ENCODE measurements at regions not wholly inside any gene's neighbourhood (a gene's known extent, or its start where the extent isn't known, plus 50 kb on each side); places are given as distances from the start of the nearest gene placed in this dataset.

GRCh38 chr2:37737507-37737906 lies 66.1 kb upstream of the CDC42EP3 start:
- POLR2A ChIA-PET = no interaction called here

More at GRCh38 chr2:37737507-37737906, 66.1 kb upstream of the CDC42EP3 start:
- Histone ChIP-seq H3K27ac (no peak overlapping the region), H3K4me3 (no peak overlapping the region), H3K4me1 (no peaks in the 10 kb centered on the region), H3K4me2 (no peak overlapping the region), H3K9me3 (no peaks in the 10 kb centered on the region)
- DNase-seq (ENCODE audit: low read depth in 1 of 2, low spot score in 1 of 2) = no peak
- no peak for FAIRE-seq
- TF ChIP-seq REST (IDR thresholded peaks at IDR 0.05) (no peak), SMC3 (IDR thresholded peaks at IDR 0.05) (no peak), ESRRA (IDR thresholded peaks at IDR 0.05; ENCODE audit: borderline replicate concordance, low read length) (no peak), USF2 (IDR thresholded peaks at IDR 0.05) (no peak), HDAC2 (IDR thresholded peaks at IDR 0.05) (no peak), ATOH8 (CRISPR knock-in tag; IDR thresholded peaks at IDR 0.05; ENCODE audit: low read depth) (no peak), JUNB (IDR thresholded peaks at IDR 0.05) (no peak), HEYL (CRISPR knock-in tag; IDR thresholded peaks at IDR 0.05) (no peak), SREBF2 (IDR thresholded peaks at IDR 0.05) (no peak), ELK1 (IDR thresholded peaks at IDR 0.05; ENCODE audit: low read depth, low read length) (no peak), TFCP2L1 (CRISPR knock-in tag; IDR thresholded peaks at IDR 0.05) (no peak), MAX (IDR thresholded peaks at IDR 0.05) (no peak), RFX5 (IDR thresholded peaks at IDR 0.05) (no peak), RNF2 (IDR thresholded peaks at IDR 0.05; ENCODE audit: borderline replicate concordance, low read depth) (no peak), CBX2 (IDR thresholded peaks at IDR 0.05; ENCODE audit: borderline replicate concordance, low read depth) (no peak), GATA3 (IDR thresholded peaks at IDR 0.05; ENCODE audit: borderline replicate concordance) (no peak), HES2 (IDR thresholded peaks at IDR 0.05) (no peak)
- ATAC-seq = no peak
- CTCF ChIA-PET = no interaction called here

Measured in A549 (cell line).